ENCODE measurements at regions not wholly inside any gene's neighbourhood (a gene's known extent, or its start where the extent isn't known, plus 50 kb on each side); places are given as distances from the start of the nearest gene placed in this dataset.

GRCh38 chr2:67656875-67657274, 259.7 kb downstream of the ETAA1 start:
- no peak overlapping the region for H2AFZ ChIP-seq
- H3K9me2 ChIP-seq (replicated peaks; ENCODE audit: insufficient read depth) = no peaks in the 10 kb centered on the region
- no peaks in the 10 kb centered on the region for H3K27me3 ChIP-seq
- no peaks in the 10 kb centered on the region for H3K36me3 ChIP-seq (replicated peaks; ENCODE audit: insufficient read depth, low read depth)
- H3K4me3 ChIP-seq = no peak overlapping the region
- H4K20me1 ChIP-seq (ENCODE audit: insufficient read depth, poor library complexity, severe bottlenecking) = no peaks in the 10 kb centered on the region
- no peaks in the 10 kb centered on the region for H3K79me2 ChIP-seq
- TF ChIP-seq EZH2phosphoT487 (IDR thresholded peaks at IDR 0.05; ENCODE audit: low read depth, severe bottlenecking, unreplicated experiment) (no peak), EZH2 (IDR thresholded peaks at IDR 0.05; ENCODE audit: borderline replicate concordance) (no peak)
- TF ChIP-seq, protein P1, sequence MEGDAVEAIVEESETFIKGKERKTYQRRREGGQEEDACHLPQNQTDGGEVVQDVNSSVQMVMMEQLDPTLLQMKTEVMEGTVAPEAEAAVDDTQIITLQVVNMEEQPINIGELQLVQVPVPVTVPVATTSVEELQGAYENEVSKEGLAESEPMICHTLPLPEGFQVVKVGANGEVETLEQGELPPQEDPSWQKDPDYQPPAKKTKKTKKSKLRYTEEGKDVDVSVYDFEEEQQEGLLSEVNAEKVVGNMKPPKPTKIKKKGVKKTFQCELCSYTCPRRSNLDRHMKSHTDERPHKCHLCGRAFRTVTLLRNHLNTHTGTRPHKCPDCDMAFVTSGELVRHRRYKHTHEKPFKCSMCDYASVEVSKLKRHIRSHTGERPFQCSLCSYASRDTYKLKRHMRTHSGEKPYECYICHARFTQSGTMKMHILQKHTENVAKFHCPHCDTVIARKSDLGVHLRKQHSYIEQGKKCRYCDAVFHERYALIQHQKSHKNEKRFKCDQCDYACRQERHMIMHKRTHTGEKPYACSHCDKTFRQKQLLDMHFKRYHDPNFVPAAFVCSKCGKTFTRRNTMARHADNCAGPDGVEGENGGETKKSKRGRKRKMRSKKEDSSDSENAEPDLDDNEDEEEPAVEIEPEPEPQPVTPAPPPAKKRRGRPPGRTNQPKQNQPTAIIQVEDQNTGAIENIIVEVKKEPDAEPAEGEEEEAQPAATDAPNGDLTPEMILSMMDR (IDR thresholded peaks at IDR 0.05; ENCODE audit: poor library complexity) = no peak
- WGBS (ENCODE audit: low lambda C conversion rate, missing lambda C conversion rate) = 69% methylated on average over 4 of the region's 4 CpGs
- no peaks in the 10 kb centered on the region for H3K9me3 ChIP-seq (ENCODE audit: low read depth)
- DNase-seq (ENCODE audit: low spot score) = no peak
- H3K4me1 ChIP-seq (ENCODE audit: insufficient read depth) = no peaks in the 10 kb centered on the region
- H3K27ac ChIP-seq = no peak overlapping the region
- no peak overlapping the region for H3K4me2 ChIP-seq

- H3K4me3 ChIP-seq = no peak overlapping the region
- no peaks in the 10 kb centered on the region for H3K79me2 ChIP-seq
- H3K27ac ChIP-seq = no peak overlapping the region
- no peaks in the 10 kb centered on the region for H3K36me3 ChIP-seq (replicated peaks; ENCODE audit: insufficient read depth, low read depth)
- no peaks in the 10 kb centered on the region for H3K9me3 ChIP-seq (ENCODE audit: low read depth)
- no peak for DNase-seq (ENCODE audit: low spot score)
- TF ChIP-seq, protein P1 (IDR thresholded peaks at IDR 0.05; ENCODE audit: poor library complexity) = no peak
- TF ChIP-seq EZH2 (IDR thresholded peaks at IDR 0.05; ENCODE audit: borderline replicate concordance) (no peak), EZH2phosphoT487 (IDR thresholded peaks at IDR 0.05; ENCODE audit: low read depth, severe bottlenecking, unreplicated experiment) (no peak)
- no peak overlapping the region for H3K4me2 ChIP-seq
- H2AFZ ChIP-seq = no peak overlapping the region
- H3K4me1 ChIP-seq (ENCODE audit: insufficient read depth) = no peaks in the 10 kb centered on the region
- no peaks in the 10 kb centered on the region for H3K9me2 ChIP-seq (replicated peaks; ENCODE audit: insufficient read depth)
- H3K27me3 ChIP-seq = no peaks in the 10 kb centered on the region
- H4K20me1 ChIP-seq (ENCODE audit: insufficient read depth, poor library complexity, severe bottlenecking) = no peaks in the 10 kb centered on the region
Observed at GRCh38 chr2:67658820-67659219, 261.7 kb downstream of the ETAA1 start.

DNA sequence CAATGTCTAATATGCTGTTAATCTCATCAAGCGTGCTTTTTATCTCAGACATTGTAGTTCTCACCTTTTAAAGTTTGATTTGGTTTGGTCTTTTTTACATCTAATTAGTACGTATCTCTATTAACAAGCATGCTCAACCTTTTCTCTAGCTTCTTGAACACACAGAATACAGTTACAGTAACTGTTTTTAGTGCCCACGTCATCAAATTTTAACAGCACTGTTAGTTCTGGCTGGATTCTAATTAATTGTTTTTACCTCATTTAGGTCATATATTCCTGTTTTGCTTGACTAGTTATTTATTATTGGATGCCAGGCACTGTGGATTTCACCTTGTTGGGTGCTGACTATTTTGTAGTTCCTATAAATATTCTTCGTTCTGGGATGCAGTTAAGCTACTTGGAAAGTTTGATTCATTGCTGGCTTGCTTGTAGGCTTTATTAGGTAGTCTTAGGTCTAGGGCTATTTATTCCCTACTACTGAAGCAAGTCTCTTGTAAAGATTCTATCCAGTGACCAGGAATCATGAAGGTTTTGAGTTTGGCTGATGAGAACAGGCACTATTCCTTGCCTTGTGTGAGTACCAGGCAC, 263.0 kb downstream of the ETAA1 start:
- no peaks in the 10 kb centered on the region for H3K9me3 ChIP-seq (ENCODE audit: low read depth)
- 93% methylated on average over 4 of the region's 4 CpGs for WGBS (ENCODE audit: low lambda C conversion rate, missing lambda C conversion rate)
- H2AFZ ChIP-seq = no peak overlapping the region
- no peak for TF ChIP-seq EZH2phosphoT487 (IDR thresholded peaks at IDR 0.05; ENCODE audit: low read depth, severe bottlenecking, unreplicated experiment)
- TF ChIP-seq, protein P1 (IDR thresholded peaks at IDR 0.05; ENCODE audit: poor library complexity) = no peak
- TF ChIP-seq EZH2 (IDR thresholded peaks at IDR 0.05; ENCODE audit: borderline replicate concordance) = no peak
- no peaks in the 10 kb centered on the region for H3K27me3 ChIP-seq
- no peak overlapping the region for H3K27ac ChIP-seq
- H3K4me2 ChIP-seq = no peak overlapping the region
- H3K4me3 ChIP-seq = no peak overlapping the region
- no peaks in the 10 kb centered on the region for H3K9me2 ChIP-seq (replicated peaks; ENCODE audit: insufficient read depth)
- H4K20me1 ChIP-seq (ENCODE audit: insufficient read depth, poor library complexity, severe bottlenecking) = no peaks in the 10 kb centered on the region
- no peaks in the 10 kb centered on the region for H3K79me2 ChIP-seq
- H3K4me1 ChIP-seq (ENCODE audit: insufficient read depth) = no peaks in the 10 kb centered on the region
- no peak for DNase-seq (ENCODE audit: low spot score)
- no peaks in the 10 kb centered on the region for H3K36me3 ChIP-seq (replicated peaks; ENCODE audit: insufficient read depth, low read depth)

- Histone ChIP-seq H3K27ac (no peak overlapping the region), H3K9me3 (ENCODE audit: low read depth) (no peaks in the 10 kb centered on the region), H3K4me2 (no peak overlapping the region), H2AFZ (no peak overlapping the region), H3K9me2 (replicated peaks; ENCODE audit: insufficient read depth) (no peaks in the 10 kb centered on the region), H3K4me1 (ENCODE audit: insufficient read depth) (no peaks in the 10 kb centered on the region), H3K4me3 (no peak overlapping the region), H4K20me1 (ENCODE audit: insufficient read depth, poor library complexity, severe bottlenecking) (no peaks in the 10 kb centered on the region), H3K79me2 (no peaks in the 10 kb centered on the region), H3K27me3 (no peaks in the 10 kb centered on the region), H3K36me3 (replicated peaks; ENCODE audit: insufficient read depth, low read depth) (no peaks in the 10 kb centered on the region)
- DNase-seq (ENCODE audit: low spot score) = no peak
- TF ChIP-seq EZH2phosphoT487 (IDR thresholded peaks at IDR 0.05; ENCODE audit: low read depth, severe bottlenecking, unreplicated experiment) = no peak
- no peak for TF ChIP-seq EZH2 (IDR thresholded peaks at IDR 0.05; ENCODE audit: borderline replicate concordance)
- TF ChIP-seq, protein P1 (IDR thresholded peaks at IDR 0.05; ENCODE audit: poor library complexity) = no peak
Observed at GRCh38 chr2:67660871-67661270, 263.7 kb downstream of the ETAA1 start.

All from hepatocyte (in vitro differentiated cells).